ENCODE measurements at regions not wholly inside any gene's neighbourhood (a gene's known extent, or its start where the extent isn't known, plus 50 kb on each side); places are given as distances from the start of the nearest gene placed in this dataset.
"Not testable (repeated sequence)": the region's sequence is repeated elsewhere in the genome, so short reads cannot be mapped to it uniquely, and the experiment has no call there.

DNA sequence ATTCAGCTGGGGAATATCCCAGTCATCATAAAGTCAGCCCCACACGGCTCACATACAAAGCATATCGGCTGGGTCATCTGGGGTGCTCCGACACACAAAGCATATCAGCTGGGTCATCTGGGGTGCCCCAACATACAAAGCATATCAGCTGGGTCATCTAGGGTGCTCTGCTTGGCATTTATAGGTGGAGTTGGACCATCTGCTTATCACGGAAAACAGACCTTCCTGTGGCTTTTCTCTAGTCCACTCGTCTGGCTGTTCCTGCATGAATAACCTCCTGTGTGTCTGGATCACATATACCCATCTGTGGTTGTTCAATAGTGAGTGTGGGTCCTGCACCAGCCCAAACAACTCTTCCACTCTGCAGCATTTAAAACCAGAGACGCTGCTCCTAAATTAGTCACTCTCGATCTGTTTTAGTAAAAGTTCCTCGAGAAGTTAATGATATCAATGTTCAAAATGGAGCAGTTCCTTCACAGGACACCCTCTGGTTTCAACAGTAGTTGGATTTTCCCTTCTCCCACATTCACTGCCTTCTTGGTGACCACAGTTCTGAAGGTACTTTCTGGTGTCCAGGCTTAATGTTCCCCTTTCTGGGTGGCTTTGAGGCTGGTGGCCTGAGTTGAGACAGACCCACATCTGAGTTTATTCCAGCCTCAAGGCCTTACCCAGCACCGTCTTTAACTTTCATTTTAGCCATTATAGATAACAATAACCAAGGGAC, 70.0 kb upstream of the FRG1 start:
- DNase-seq (ENCODE audit: low spot score): no peak

DNA sequence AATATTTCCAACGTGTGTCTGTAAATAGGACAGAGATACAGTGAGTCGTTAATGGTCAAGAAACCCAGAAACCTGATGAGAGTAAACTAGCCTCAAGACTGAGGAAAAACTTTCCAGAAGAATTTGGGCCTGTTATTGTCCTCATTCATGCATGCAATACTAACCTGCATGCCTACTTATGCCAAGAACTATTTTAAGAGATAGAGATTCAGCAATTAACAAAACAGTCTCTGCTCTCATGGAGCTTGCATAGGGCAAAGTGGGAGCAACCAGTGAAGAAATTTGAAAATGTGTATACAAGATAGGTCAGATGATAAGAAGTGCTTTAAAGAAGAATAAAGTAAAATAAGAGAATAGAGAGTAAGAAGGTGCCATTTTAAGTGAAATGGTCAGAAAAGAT, 66.1 kb upstream of the FRG1 start:
- no peak for DNase-seq (ENCODE audit: low spot score)

DNA sequence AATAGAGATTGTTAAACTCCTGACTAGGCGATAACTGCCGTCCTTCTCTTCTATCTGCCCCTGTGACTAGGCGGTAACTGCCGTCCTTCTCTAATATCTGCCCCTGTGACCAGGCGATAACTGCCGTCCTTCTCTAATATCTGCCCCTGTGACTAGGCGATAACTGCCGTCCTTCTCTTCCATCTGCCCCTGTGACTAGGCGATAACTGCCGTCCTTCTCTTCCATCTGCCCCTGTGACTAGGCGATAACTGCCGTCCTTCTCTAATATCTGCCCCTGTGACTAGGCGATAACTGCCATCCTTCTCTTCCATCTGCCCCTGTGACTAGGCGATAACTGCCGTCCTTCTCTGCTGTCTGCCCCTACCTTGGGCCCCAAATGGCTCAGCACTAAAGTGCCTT, 59.5 kb upstream of the FRG1 start:
- DNase-seq (ENCODE audit: low spot score): not testable (repeated sequence)

DNA sequence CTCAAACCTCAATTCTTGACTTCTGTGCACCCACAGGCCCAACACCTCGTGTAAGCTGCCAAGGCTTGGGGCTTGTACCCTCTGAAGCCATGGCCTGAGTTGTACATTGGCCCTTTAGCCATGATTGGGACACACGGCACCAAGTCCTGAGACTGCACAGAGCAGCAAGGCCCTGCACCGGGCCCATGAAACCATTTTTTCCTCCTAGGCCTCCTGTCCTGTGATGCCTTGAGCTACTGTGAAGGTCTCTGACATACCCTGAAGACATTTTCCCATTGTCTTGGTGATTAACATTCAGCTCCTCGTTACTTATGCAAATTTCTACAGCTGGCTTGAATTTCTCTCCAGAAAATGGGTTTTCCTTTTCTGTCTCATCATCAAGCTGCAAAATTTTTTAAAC, 52.3 kb upstream of the FRG1 start:
- DNase-seq (ENCODE audit: low spot score): not testable (repeated sequence)

Measured in A172 (cell line).